DLD1 (cell line): ENCODE measurements at regions not wholly inside any gene's neighbourhood (a gene's known extent, or its start where the extent isn't known, plus 50 kb on each side); places are given as distances from the start of the nearest gene placed in this dataset.
"Not testable (repeated sequence)": the region's sequence is repeated elsewhere in the genome, so short reads cannot be mapped to it uniquely, and the experiment has no call there.

ENCODE experiments used
- in situ Hi-C: cut with HindIII; loops from 2 replicates; pipeline ENCODE4 v1.10.0; 2017; ENCODE audit warnings: low sequenced_read_pairs

- in situ Hi-C loops, result no loop called here
Observed at GRCh38 chr6:73929405-73929804, 233.4 kb downstream of the CD109 start.

GRCh38 chr6:73927421-73927820, 231.4 kb downstream of the CD109 start:
- in situ Hi-C loops, result no loop called here

- in situ Hi-C loops, result not testable (repeated sequence)
Observed at GRCh38 chr6:73925703-73926102, 229.7 kb downstream of the CD109 start.

- in situ Hi-C loops, result no loop called here
Observed at GRCh38 chr6:73923905-73924485, 228.0 kb downstream of the CD109 start.

GRCh38 chr6:73903155-73903554, 207.2 kb downstream of the CD109 start:
- in situ Hi-C loops, result no loop called here

- in situ Hi-C loops, result no loop called here
Observed at GRCh38 chr6:73901986-73902385, 206.0 kb downstream of the CD109 start.

- in situ Hi-C loops, result no loop called here
Observed at GRCh38 chr6:73901311-73901710, 205.3 kb downstream of the CD109 start.

GRCh38 chr6:73898599-73898998, 202.6 kb downstream of the CD109 start:
- in situ Hi-C loops, result no loop called here

- in situ Hi-C loops, result no loop called here
Observed at GRCh38 chr6:73893696-73894095, 197.7 kb downstream of the CD109 start.

GRCh38 chr6:73888050-73888449, 192.0 kb downstream of the CD109 start:
- in situ Hi-C loops, result no loop called here

- in situ Hi-C loops, result no loop called here
Observed at GRCh38 chr6:73885393-73885792, 189.4 kb downstream of the CD109 start.

GRCh38 chr6:73884540-73884939, 188.5 kb downstream of the CD109 start:
- in situ Hi-C loops, result no loop called here

- in situ Hi-C loops, result no loop called here
Observed at GRCh38 chr6:73879501-73880293, 183.7 kb downstream of the CD109 start.

- in situ Hi-C loops, result no loop called here
Observed at GRCh38 chr6:73878403-73878802, 182.4 kb downstream of the CD109 start.
